Right renal pelvis (tissue), 4 donors: ENCODE measurements at regions not wholly inside any gene's neighbourhood (a gene's known extent, or its start where the extent isn't known, plus 50 kb on each side); places are given as distances from the start of the nearest gene placed in this dataset.
A peak's percentile ranks its signal among the peaks of the same experiment; 100 is the strongest.

ENCODE experiments used
- DNase-seq, 4 donors: peaks; one replicate each; pipeline ENCODE4 v3.0.0-alpha.2; 2013; ENCODE audit warnings: low read depth in 4 of 4, low spot score in 3 of 4, missing footprints in 1 of 4

GRCh38 chr14:44163946-44164345 lies 343.1 kb downstream of the FSCB start:
- no peak for DNase-seq

- no peak for DNase-seq
These were observed 344.9 kb downstream of the FSCB start for GRCh38 chr14:44162197-44162596.

GRCh38 chr14:44154874-44155273 lies 352.2 kb downstream of the FSCB start:
- no peak for DNase-seq

GRCh38 chr14:44154446-44154845 lies 352.6 kb downstream of the FSCB start:
- no peak for DNase-seq

GRCh38 chr14:44151130-44151820 lies 355.8 kb downstream of the FSCB start:
- DNase-seq = no peak

- peak; percentile 18 to 29 (median 23) for DNase-seq
These were observed 357.5 kb downstream of the FSCB start for GRCh38 chr14:44149597-44149996.

GRCh38 chr14:44142006-44142405 lies 365.1 kb downstream of the FSCB start:
- DNase-seq = no peak

GRCh38 chr14:44135972-44136371 lies 371.1 kb downstream of the FSCB start:
- no peak for DNase-seq

- no peak for DNase-seq
These were observed 375.2 kb downstream of the FSCB start for GRCh38 chr14:44131861-44132260.

- no peak for DNase-seq
These were observed 393.0 kb downstream of the FSCB start for GRCh38 chr14:44113769-44114730.

GRCh38 chr14:44112774-44113460 lies 394.2 kb downstream of the FSCB start:
- no peak for DNase-seq

- no peak for DNase-seq
These were observed 398.0 kb downstream of the FSCB start for GRCh38 chr14:44109036-44109435.

GRCh38 chr14:44108601-44109000 lies 398.5 kb downstream of the FSCB start:
- DNase-seq = no peak

GRCh38 chr14:44107156-44107555 lies 399.9 kb downstream of the FSCB start:
- no peak for DNase-seq

GRCh38 chr14:44099743-44100488 lies 407.2 kb downstream of the FSCB start:
- DNase-seq = no peak

GRCh38 chr14:44081146-44081545 lies 425.9 kb downstream of the FSCB start:
- no peak for DNase-seq

GRCh38 chr14:44070046-44070445 lies 437.0 kb downstream of the FSCB start:
- DNase-seq = no peak

- no peak for DNase-seq
These were observed 453.7 kb downstream of the FSCB start for GRCh38 chr14:44053422-44053821.

GRCh38 chr14:44041700-44042099 lies 465.4 kb downstream of the FSCB start:
- no peak for DNase-seq

- no peak for DNase-seq
These were observed 466.5 kb downstream of the FSCB start for GRCh38 chr14:44040561-44040960.

GRCh38 chr14:44036248-44036647 lies 470.8 kb downstream of the FSCB start:
- DNase-seq = no peak
